ENCODE measurements at regions not wholly inside any gene's neighbourhood (a gene's known extent, or its start where the extent isn't known, plus 50 kb on each side); places are given as distances from the start of the nearest gene placed in this dataset.
"Not testable (repeated sequence)": the region's sequence is repeated elsewhere in the genome, so short reads cannot be mapped to it uniquely, and the experiment has no call there.

DNA sequence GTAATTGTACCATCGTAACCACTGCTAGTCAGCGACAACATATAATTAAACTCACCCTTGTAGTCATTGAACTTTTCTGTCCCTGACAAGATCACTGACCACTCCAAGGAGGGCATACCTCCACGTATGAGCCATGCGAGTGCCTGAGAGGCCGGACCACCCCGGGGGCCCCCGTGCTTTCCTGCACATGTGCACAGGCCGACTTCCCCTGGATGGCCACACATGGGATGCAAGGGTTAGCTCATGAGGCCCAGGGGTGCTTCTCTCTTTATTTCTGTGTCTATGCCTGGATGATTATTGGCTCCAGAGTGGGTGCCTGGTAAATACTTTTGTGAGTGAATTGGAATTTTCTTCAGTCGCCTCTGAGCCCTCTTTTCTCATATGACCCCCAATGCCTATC, 82.8 kb upstream of the ZNF536 start:
- TF ChIP-seq, protein P1, sequence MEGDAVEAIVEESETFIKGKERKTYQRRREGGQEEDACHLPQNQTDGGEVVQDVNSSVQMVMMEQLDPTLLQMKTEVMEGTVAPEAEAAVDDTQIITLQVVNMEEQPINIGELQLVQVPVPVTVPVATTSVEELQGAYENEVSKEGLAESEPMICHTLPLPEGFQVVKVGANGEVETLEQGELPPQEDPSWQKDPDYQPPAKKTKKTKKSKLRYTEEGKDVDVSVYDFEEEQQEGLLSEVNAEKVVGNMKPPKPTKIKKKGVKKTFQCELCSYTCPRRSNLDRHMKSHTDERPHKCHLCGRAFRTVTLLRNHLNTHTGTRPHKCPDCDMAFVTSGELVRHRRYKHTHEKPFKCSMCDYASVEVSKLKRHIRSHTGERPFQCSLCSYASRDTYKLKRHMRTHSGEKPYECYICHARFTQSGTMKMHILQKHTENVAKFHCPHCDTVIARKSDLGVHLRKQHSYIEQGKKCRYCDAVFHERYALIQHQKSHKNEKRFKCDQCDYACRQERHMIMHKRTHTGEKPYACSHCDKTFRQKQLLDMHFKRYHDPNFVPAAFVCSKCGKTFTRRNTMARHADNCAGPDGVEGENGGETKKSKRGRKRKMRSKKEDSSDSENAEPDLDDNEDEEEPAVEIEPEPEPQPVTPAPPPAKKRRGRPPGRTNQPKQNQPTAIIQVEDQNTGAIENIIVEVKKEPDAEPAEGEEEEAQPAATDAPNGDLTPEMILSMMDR (conservative IDR thresholded peaks at IDR 0.05; ENCODE audit: low read depth, low read length), result no peak
- no peak for TF ChIP-seq EZH2 (IDR thresholded peaks at IDR 0.05; ENCODE audit: borderline replicate concordance, low read depth, low read length, poor library complexity, severe bottlenecking)
- Histone ChIP-seq H3K9me3 (ENCODE audit: low read depth, low read length, poor library complexity, severe bottlenecking) (no peaks in the 10 kb centered on the region), H3K4me1 (ENCODE audit: insufficient read depth, low read length, poor library complexity, severe bottlenecking) (no peaks in the 10 kb centered on the region), H3K4me3 (ENCODE audit: low read depth, low read length, poor library complexity, severe bottlenecking) (no peak overlapping the region), H3K27ac (ENCODE audit: low read depth, low read length, poor library complexity, severe bottlenecking) (no peak overlapping the region), H3K36me3 (ENCODE audit: insufficient read depth, low read length, poor library complexity, severe bottlenecking) (no peaks in the 10 kb centered on the region), H3K27me3 (replicated peaks; ENCODE audit: insufficient read depth, low read depth, low read length, poor library complexity) (no peaks in the 10 kb centered on the region)
- intact Hi-C loops (cut with micrococcal nuclease; ENCODE audit: unreplicated experiment), result no loop called here
- no peak for DNase-seq (ENCODE audit: low spot score)
- CTCF ChIA-PET, result no interaction called here
- BruUV-seq (replicated peaks), result no TSS peak
- POLR2A ChIA-PET (ENCODE audit: low non-redundant PET), result no interaction called here

DNA sequence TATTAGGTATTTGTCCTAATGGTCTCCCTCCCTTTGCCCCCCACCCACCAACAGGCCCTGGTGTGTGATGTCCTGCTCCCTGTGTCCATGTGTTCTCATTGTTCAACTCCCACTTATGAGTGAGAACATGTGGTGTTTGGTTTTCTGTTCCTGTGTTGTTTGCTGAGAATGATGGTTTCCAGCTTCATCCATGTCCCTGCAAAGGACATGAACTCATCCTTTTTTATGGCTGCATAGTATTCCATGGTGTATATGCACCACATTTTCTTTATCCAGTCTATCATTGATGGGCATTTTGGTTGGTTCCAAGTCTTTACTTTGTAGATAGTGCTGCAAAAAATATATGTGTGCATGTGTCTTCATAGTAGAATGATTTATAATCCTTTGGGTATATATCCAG, 81.4 kb upstream of the ZNF536 start:
- intact Hi-C loops (cut with micrococcal nuclease; ENCODE audit: unreplicated experiment); CTCF ChIA-PET; H3K27me3 ChIP-seq (replicated peaks; ENCODE audit: insufficient read depth, low read depth, low read length, poor library complexity); POLR2A ChIA-PET (ENCODE audit: low non-redundant PET); H3K9me3 ChIP-seq (ENCODE audit: low read depth, low read length, poor library complexity, severe bottlenecking); H3K27ac ChIP-seq (ENCODE audit: low read depth, low read length, poor library complexity, severe bottlenecking); BruUV-seq (replicated peaks); H3K4me3 ChIP-seq (ENCODE audit: low read depth, low read length, poor library complexity, severe bottlenecking); H3K4me1 ChIP-seq (ENCODE audit: insufficient read depth, low read length, poor library complexity, severe bottlenecking); H3K36me3 ChIP-seq (ENCODE audit: insufficient read depth, low read length, poor library complexity, severe bottlenecking); DNase-seq (ENCODE audit: low spot score): not testable (repeated sequence)

DNA sequence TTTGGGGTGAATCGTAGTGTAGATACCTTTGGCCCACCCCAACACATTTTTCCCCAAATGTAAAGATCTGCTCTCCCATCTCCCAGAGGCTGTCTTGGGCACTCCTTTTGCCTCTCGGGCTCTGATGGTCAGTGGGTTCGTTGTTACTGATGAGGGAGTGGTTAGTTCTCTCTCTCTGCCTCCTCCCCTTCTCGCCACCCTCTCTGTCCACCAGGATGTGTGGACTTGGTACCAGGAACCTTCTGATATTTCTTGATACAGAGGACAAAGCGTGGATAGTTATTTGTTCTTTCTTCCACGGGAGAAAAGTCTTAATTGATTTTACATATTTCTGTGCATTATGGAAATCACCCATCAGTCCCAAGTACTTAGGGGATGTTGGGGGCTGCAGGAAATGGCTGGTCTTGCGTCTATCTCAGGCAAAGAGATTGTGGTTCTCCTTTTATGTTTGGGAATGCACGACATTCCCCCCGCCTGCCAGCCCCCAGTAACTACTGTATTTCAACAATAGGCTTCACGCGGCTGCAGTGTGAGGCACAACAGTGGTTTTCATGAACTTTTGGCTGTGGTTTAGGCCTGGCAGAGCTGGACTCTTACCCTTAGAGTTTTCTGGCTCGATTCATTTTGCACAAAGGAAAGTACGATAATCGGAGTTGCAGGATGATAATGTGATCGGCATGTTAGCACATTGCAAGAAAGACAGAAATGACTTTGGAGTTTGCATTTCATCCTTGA, 79.0 kb upstream of the ZNF536 start:
- no TSS peak for BruUV-seq (replicated peaks)
- POLR2A ChIA-PET (ENCODE audit: low non-redundant PET), result no interaction called here
- H3K27me3 ChIP-seq (replicated peaks; ENCODE audit: insufficient read depth, low read depth, low read length, poor library complexity), result no peaks in the 10 kb centered on the region
- CTCF ChIA-PET, result no interaction called here
- no peak for DNase-seq (ENCODE audit: low spot score)
- no peaks in the 10 kb centered on the region for H3K4me1 ChIP-seq (ENCODE audit: insufficient read depth, low read length, poor library complexity, severe bottlenecking)
- no peak overlapping the region for H3K4me3 ChIP-seq (ENCODE audit: low read depth, low read length, poor library complexity, severe bottlenecking)
- H3K36me3 ChIP-seq (ENCODE audit: insufficient read depth, low read length, poor library complexity, severe bottlenecking), result no peaks in the 10 kb centered on the region
- H3K9me3 ChIP-seq (ENCODE audit: low read depth, low read length, poor library complexity, severe bottlenecking), result no peaks in the 10 kb centered on the region
- H3K27ac ChIP-seq (ENCODE audit: low read depth, low read length, poor library complexity, severe bottlenecking), result no peak overlapping the region
- intact Hi-C loops (cut with micrococcal nuclease; ENCODE audit: unreplicated experiment), result no loop called here
- TF ChIP-seq EZH2 (IDR thresholded peaks at IDR 0.05; ENCODE audit: borderline replicate concordance, low read depth, low read length, poor library complexity, severe bottlenecking), result no peak
- TF ChIP-seq, protein P1 (conservative IDR thresholded peaks at IDR 0.05; ENCODE audit: low read depth, low read length), result no peak

DNA sequence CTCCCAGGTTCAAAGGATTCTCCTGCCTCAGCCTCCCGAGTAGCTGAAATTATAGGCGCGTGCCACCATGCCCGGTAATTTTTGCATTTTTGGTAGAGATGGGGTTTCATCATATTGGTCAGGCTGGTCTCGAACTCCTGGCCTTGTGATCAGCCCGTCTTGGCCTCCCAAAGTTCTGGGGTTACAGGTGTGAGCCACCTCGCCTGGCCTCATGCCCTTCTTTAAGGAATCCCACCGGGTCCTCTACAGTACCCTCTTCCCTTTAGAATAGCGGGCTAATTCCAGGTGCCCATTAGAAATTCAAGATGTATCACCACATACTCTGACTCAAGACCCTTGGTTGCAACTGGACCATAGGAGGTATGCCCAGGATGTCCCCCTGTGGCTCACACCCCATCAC, 74.2 kb upstream of the ZNF536 start:
- CTCF ChIA-PET, result no interaction called here
- BruUV-seq (replicated peaks), result no TSS peak
- Histone ChIP-seq H3K9me3 (ENCODE audit: low read depth, low read length, poor library complexity, severe bottlenecking) (no peaks in the 10 kb centered on the region), H3K36me3 (ENCODE audit: insufficient read depth, low read length, poor library complexity, severe bottlenecking) (no peaks in the 10 kb centered on the region), H3K4me3 (ENCODE audit: low read depth, low read length, poor library complexity, severe bottlenecking) (no peak overlapping the region), H3K27ac (ENCODE audit: low read depth, low read length, poor library complexity, severe bottlenecking) (no peak overlapping the region), H3K4me1 (ENCODE audit: insufficient read depth, low read length, poor library complexity, severe bottlenecking) (no peaks in the 10 kb centered on the region), H3K27me3 (replicated peaks; ENCODE audit: insufficient read depth, low read depth, low read length, poor library complexity) (no peaks in the 10 kb centered on the region)
- no peak for DNase-seq (ENCODE audit: low spot score)
- TF ChIP-seq, protein P1 (conservative IDR thresholded peaks at IDR 0.05; ENCODE audit: low read depth, low read length), result no peak
- TF ChIP-seq EZH2 (IDR thresholded peaks at IDR 0.05; ENCODE audit: borderline replicate concordance, low read depth, low read length, poor library complexity, severe bottlenecking), result no peak
- POLR2A ChIA-PET (ENCODE audit: low non-redundant PET), result no interaction called here
- intact Hi-C loops (cut with micrococcal nuclease; ENCODE audit: unreplicated experiment), result no loop called here
